GM18951 (cell line): ENCODE measurements at regions not wholly inside any gene's neighbourhood (a gene's known extent, or its start where the extent isn't known, plus 50 kb on each side); places are given as distances from the start of the nearest gene placed in this dataset.
"Not testable (repeated sequence)": the region's sequence is repeated elsewhere in the genome, so short reads cannot be mapped to it uniquely, and the experiment has no call there.

Source experiments
- POLR2A ChIP-seq: IDR thresholded peaks from 4 replicates; pipeline ENCODE4 v1.6.1; 2011; ENCODE audit warnings: mild to moderate bottlenecking; ENCODE audit not compliant: insufficient read length, insufficient read depth; ENCODE audit errors: extremely low read depth
- in situ Hi-C: fragments of 300-500 bp; cut with MboI; formaldehyde crosslinking; loops from one replicate; pipeline ENCODE4 v1.12.0; 2022; ENCODE audit warnings: low sequenced_read_pairs, mixed read lengths, inconsistent platforms; ENCODE audit not compliant: unreplicated experiment

GRCh38 chr4:137794764-137795254, 262.5 kb upstream of the PCDH18 start:
- in situ Hi-C loops: no loop called here
- no peak for TF ChIP-seq POLR2A

GRCh38 chr4:137789263-137789662, 257.0 kb upstream of the PCDH18 start:
- in situ Hi-C loops: not testable (repeated sequence)

- in situ Hi-C loops: not testable (repeated sequence)
These were observed 251.6 kb upstream of the PCDH18 start for GRCh38 chr4:137783923-137784322.

- in situ Hi-C loops: no loop called here
- no peak for TF ChIP-seq POLR2A
These were observed 243.4 kb upstream of the PCDH18 start for GRCh38 chr4:137775701-137776100.

- TF ChIP-seq POLR2A: no peak
These were observed 242.2 kb upstream of the PCDH18 start for GRCh38 chr4:137774501-137774900.

GRCh38 chr4:137768881-137769280, 236.6 kb upstream of the PCDH18 start:
- no peak for TF ChIP-seq POLR2A
- in situ Hi-C loops: no loop called here

More at GRCh38 chr4:137774501-137774900, 242.2 kb upstream of the PCDH18 start:
- in situ Hi-C loops: no loop called here

GRCh38 chr4:137768196-137768595, 235.9 kb upstream of the PCDH18 start:
- in situ Hi-C loops: no loop called here
- no peak for TF ChIP-seq POLR2A

GRCh38 chr4:137762591-137762990, 230.3 kb upstream of the PCDH18 start:
- TF ChIP-seq POLR2A: no peak
- in situ Hi-C loops: no loop called here

GRCh38 chr4:137754652-137755471, 222.6 kb upstream of the PCDH18 start:
- in situ Hi-C loops: no loop called here
- no peak for TF ChIP-seq POLR2A

- in situ Hi-C loops: no loop called here
- TF ChIP-seq POLR2A: no peak
These were observed 217.2 kb upstream of the PCDH18 start for GRCh38 chr4:137749466-137749865.

- in situ Hi-C loops: no loop called here
- no peak for TF ChIP-seq POLR2A
These were observed 216.3 kb upstream of the PCDH18 start for GRCh38 chr4:137748616-137749015.

GRCh38 chr4:137740141-137740540, 207.8 kb upstream of the PCDH18 start:
- no peak for TF ChIP-seq POLR2A
- in situ Hi-C loops: no loop called here

- in situ Hi-C loops: no loop called here
- TF ChIP-seq POLR2A: no peak
These were observed 207.1 kb upstream of the PCDH18 start for GRCh38 chr4:137739391-137739790.

GRCh38 chr4:137738375-137738990, 206.2 kb upstream of the PCDH18 start:
- TF ChIP-seq POLR2A: no peak
- in situ Hi-C loops: no loop called here
